ENCODE measurements at regions not wholly inside any gene's neighbourhood (a gene's known extent, or its start where the extent isn't known, plus 50 kb on each side); places are given as distances from the start of the nearest gene placed in this dataset.

- Histone ChIP-seq H3K4me1 (ENCODE audit: control insufficient read depth, insufficient read depth, low read length) (no peaks in the 10 kb centered on the region), H3K27me3 (ENCODE audit: control insufficient read depth, insufficient read depth, low read length) (no peaks in the 10 kb centered on the region), H3K4me3 (ENCODE audit: low read depth in 2 of 2, low read length in 2 of 2) (no peak overlapping the region), H3K9me3 (ENCODE audit: control insufficient read depth, insufficient read depth, low read depth, low read length) (no peaks in the 10 kb centered on the region), H3K27ac (ENCODE audit: low read length) (no peak overlapping the region), H3K36me3 (ENCODE audit: control insufficient read depth, insufficient read depth, low read length) (no peaks in the 10 kb centered on the region)
- intact Hi-C loops (cut with micrococcal nuclease; ENCODE audit: unreplicated experiment): no loop called here
- TF ChIP-seq SIN3A (IDR thresholded peaks at IDR 0.05; ENCODE audit: borderline replicate concordance, insufficient read depth, low read depth, low read length) (no peak), TCF7L2 (IDR thresholded peaks at IDR 0.05; ENCODE audit: low read depth, low read length) (no peak), POLR2AphosphoS5 (IDR thresholded peaks at IDR 0.05; ENCODE audit: low read depth, low read length) (no peak)
- TF ChIP-seq, protein P1, sequence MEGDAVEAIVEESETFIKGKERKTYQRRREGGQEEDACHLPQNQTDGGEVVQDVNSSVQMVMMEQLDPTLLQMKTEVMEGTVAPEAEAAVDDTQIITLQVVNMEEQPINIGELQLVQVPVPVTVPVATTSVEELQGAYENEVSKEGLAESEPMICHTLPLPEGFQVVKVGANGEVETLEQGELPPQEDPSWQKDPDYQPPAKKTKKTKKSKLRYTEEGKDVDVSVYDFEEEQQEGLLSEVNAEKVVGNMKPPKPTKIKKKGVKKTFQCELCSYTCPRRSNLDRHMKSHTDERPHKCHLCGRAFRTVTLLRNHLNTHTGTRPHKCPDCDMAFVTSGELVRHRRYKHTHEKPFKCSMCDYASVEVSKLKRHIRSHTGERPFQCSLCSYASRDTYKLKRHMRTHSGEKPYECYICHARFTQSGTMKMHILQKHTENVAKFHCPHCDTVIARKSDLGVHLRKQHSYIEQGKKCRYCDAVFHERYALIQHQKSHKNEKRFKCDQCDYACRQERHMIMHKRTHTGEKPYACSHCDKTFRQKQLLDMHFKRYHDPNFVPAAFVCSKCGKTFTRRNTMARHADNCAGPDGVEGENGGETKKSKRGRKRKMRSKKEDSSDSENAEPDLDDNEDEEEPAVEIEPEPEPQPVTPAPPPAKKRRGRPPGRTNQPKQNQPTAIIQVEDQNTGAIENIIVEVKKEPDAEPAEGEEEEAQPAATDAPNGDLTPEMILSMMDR (IDR thresholded peaks at IDR 0.05): no peak
- TF ChIP-seq, protein P2, sequence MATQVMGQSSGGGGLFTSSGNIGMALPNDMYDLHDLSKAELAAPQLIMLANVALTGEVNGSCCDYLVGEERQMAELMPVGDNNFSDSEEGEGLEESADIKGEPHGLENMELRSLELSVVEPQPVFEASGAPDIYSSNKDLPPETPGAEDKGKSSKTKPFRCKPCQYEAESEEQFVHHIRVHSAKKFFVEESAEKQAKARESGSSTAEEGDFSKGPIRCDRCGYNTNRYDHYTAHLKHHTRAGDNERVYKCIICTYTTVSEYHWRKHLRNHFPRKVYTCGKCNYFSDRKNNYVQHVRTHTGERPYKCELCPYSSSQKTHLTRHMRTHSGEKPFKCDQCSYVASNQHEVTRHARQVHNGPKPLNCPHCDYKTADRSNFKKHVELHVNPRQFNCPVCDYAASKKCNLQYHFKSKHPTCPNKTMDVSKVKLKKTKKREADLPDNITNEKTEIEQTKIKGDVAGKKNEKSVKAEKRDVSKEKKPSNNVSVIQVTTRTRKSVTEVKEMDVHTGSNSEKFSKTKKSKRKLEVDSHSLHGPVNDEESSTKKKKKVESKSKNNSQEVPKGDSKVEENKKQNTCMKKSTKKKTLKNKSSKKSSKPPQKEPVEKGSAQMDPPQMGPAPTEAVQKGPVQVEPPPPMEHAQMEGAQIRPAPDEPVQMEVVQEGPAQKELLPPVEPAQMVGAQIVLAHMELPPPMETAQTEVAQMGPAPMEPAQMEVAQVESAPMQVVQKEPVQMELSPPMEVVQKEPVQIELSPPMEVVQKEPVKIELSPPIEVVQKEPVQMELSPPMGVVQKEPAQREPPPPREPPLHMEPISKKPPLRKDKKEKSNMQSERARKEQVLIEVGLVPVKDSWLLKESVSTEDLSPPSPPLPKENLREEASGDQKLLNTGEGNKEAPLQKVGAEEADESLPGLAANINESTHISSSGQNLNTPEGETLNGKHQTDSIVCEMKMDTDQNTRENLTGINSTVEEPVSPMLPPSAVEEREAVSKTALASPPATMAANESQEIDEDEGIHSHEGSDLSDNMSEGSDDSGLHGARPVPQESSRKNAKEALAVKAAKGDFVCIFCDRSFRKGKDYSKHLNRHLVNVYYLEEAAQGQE (IDR thresholded peaks at IDR 0.05; ENCODE audit: insufficient read depth in 1 of 2, low read depth in 2 of 2, low read length in 1 of 2): no peak
- ATAC-seq: no peak
- CTCF ChIA-PET: no interaction called here
- in situ Hi-C loops (cut with HindIII; ENCODE audit: low pct_unique_long_range_greater_than_20kb, low sequenced_read_pairs): no loop called here
- POLR2A ChIA-PET: no interaction called here
- no TSS peak for BruUV-seq (replicated peaks)
- DNase-seq (ENCODE audit: low read depth, low spot score): no peak
These were observed 1133.7 kb upstream of the NCAM2 start for GRCh38 chr21:19864476-19864875.

- no peak overlapping the region for H3K27ac ChIP-seq (ENCODE audit: low read length)
- in situ Hi-C loops (cut with HindIII; ENCODE audit: low pct_unique_long_range_greater_than_20kb, low sequenced_read_pairs): no loop called here
- BruUV-seq (replicated peaks): no TSS peak
- no peaks in the 10 kb centered on the region for H3K4me1 ChIP-seq (ENCODE audit: control insufficient read depth, insufficient read depth, low read length)
- no peaks in the 10 kb centered on the region for H3K36me3 ChIP-seq (ENCODE audit: control insufficient read depth, insufficient read depth, low read length)
- H3K9me3 ChIP-seq (ENCODE audit: control insufficient read depth, insufficient read depth, low read depth, low read length): no peaks in the 10 kb centered on the region
- DNase-seq (ENCODE audit: low read depth, low spot score) (no peak), ATAC-seq (no peak)
- no peaks in the 10 kb centered on the region for H3K27me3 ChIP-seq (ENCODE audit: control insufficient read depth, insufficient read depth, low read length)
- H3K4me3 ChIP-seq (ENCODE audit: low read depth in 2 of 2, low read length in 2 of 2): no peak overlapping the region
- ChIA-PET CTCF (no interaction called here), POLR2A (no interaction called here)
- intact Hi-C loops (cut with micrococcal nuclease; ENCODE audit: unreplicated experiment): no loop called here
- TF ChIP-seq TCF7L2 (IDR thresholded peaks at IDR 0.05; ENCODE audit: low read depth, low read length) (no peak), SIN3A (IDR thresholded peaks at IDR 0.05; ENCODE audit: borderline replicate concordance, insufficient read depth, low read depth, low read length) (no peak), POLR2AphosphoS5 (IDR thresholded peaks at IDR 0.05; ENCODE audit: low read depth, low read length) (no peak)
- TF ChIP-seq, protein P1 (IDR thresholded peaks at IDR 0.05): no peak
- TF ChIP-seq, protein P2 (IDR thresholded peaks at IDR 0.05; ENCODE audit: insufficient read depth in 1 of 2, low read depth in 2 of 2, low read length in 1 of 2): no peak
These were observed 1127.5 kb upstream of the NCAM2 start for GRCh38 chr21:19870682-19871081.
